ENCODE measurements at regions not wholly inside any gene's neighbourhood (a gene's known extent, or its start where the extent isn't known, plus 50 kb on each side); places are given as distances from the start of the nearest gene placed in this dataset.

GRCh38 chr12:42767326-42767954 is 177.9 kb upstream of the PRICKLE1 start:
- FAIRE-seq, result no peak
- no peak for DNase-seq (ENCODE audit: low spot score)

- no peak for FAIRE-seq
- DNase-seq (ENCODE audit: low spot score), result no peak
Observed at GRCh38 chr12:42766754-42767153, 177.2 kb upstream of the PRICKLE1 start.

GRCh38 chr12:42766026-42766425 is 176.5 kb upstream of the PRICKLE1 start:
- DNase-seq (ENCODE audit: low spot score), result no peak
- no peak for FAIRE-seq

DNA sequence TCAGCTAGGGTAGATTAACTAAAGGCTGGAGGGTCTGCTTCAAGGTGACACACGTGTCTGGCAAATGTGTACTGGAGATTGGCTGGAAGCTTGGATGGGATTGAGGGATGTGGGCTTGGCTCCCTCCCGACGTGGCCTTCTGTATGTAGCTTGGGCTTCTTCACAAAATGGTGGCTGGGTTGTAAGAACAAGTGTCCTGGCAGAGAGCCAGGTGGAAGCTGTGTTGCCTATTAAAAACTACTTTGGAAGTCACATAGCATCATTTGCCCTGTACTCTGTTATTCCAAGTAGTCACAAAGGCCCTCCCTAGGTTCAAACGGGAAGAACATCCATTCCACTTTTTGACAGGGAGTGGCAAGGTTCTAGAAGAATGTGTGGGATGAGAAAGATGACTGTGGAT is 174.1 kb upstream of the PRICKLE1 start:
- DNase-seq (ENCODE audit: low spot score), result no peak
- FAIRE-seq, result no peak

- DNase-seq (ENCODE audit: low spot score) (no peak), FAIRE-seq (no peak)
Observed at GRCh38 chr12:42762395-42762925, 172.9 kb upstream of the PRICKLE1 start.

DNA sequence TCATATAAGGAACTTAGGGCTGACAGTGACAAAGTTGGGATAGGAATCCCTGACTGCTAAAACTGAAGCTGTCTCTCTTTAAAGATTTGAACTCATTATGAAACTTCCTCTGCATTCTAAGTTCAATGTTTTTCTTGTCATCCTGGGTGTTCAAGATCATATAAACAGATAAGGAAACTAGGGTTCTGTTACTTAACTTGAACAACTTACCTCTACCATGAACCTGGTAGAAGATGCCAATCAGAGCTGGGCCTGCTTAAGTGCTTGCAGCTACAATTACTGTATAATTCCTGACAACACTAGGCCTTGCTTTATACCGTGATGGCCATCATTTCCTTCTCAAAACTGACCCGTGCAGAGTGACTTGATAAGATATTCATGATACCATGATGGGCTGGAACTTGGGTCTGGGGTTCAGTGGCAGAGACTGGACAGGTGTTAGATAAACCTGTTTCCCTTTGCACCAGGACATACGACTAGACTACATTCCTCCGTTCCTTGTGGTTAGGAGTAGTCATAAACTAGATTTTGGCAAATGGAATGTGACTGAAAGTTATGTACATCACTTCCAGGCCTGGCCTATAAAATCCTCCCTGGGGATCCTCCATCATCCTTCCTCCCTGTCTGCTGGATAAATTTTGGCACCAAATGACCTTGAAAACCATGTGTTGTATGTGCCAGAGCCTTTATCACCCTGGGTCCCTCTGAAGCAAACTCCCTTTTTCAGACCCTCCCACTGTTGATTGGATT is 172.2 kb upstream of the PRICKLE1 start:
- DNase-seq (ENCODE audit: low spot score) (no peak), FAIRE-seq (no peak)

- DNase-seq (ENCODE audit: low spot score), result no peak
- FAIRE-seq, result no peak
Observed at GRCh38 chr12:42761086-42761485, 171.5 kb upstream of the PRICKLE1 start.

DNA sequence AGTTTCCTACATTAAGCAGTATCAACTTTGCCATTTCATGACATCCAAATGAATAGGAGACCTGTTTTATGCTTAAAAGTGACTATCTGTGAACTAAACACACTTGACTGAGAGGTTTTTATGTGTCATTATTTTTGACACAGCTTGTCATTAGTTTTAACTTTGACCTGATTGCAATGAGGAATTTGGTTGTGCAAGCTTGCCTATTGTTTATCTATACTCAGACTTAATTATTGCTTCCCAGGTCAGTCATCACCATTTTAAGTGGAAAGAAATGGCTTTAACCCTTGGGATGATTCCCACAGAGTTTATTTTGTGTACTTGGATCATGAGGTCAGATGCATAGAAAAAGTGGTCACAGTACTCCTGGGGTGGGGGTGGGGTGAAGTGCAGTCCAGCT is 171.0 kb upstream of the PRICKLE1 start:
- DNase-seq (ENCODE audit: low spot score) (no peak), FAIRE-seq (no peak)

DNA sequence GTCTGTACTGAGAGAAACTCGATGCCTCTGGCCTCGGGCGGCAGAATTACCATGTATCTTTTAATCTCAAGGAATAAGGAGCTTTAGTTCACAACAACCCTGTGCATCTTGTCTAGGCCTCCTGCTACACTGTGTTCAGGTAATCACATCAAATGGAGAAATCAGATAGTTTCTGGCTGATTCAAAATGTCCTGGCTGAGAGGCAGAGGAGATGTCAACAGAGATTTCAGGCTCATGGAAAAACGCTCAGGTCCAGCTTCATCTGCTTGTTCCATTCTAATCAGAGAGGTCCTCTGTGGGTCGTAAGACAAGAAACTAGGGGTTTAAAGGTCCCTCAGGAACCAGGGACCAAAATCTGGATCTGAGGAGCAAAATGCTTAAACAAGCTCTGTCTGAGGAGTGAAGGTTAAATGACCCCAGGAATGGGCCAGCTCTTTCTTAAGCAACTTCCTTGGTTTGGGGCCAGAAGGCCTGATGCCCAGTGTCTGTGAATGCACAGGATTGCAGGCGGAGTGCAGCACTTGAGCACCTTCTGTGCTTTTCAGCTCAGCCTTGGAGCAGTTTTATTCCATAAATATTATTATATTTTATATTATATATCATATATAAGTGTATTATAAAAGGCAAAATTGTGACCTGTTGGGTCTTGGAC is 170.2 kb upstream of the PRICKLE1 start:
- no peak for FAIRE-seq
- no peak for DNase-seq (ENCODE audit: low spot score)

DNA sequence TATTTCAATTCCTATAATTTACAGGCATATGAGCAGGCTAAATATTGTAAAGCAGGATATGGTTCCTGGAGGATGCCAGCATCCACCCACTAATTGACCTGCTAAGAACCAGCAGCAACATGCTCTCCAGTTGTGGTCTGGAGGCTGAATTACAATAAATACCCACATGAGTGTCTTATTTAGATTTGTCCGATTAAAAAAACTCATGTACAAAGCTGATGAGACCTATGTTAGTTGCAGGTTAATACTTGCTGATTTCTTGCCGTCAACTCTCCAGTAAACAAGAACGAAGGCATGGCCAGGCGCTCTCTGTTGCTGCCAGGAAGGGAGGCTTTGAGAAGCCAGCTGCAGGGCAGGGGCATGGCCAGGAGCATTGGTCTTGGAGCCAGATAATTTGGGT is 169.3 kb upstream of the PRICKLE1 start:
- no peak for FAIRE-seq
- no peak for DNase-seq (ENCODE audit: low spot score)

- FAIRE-seq (no peak), DNase-seq (ENCODE audit: low spot score) (no peak)
Observed at GRCh38 chr12:42757624-42758119, 168.1 kb upstream of the PRICKLE1 start.

DNA sequence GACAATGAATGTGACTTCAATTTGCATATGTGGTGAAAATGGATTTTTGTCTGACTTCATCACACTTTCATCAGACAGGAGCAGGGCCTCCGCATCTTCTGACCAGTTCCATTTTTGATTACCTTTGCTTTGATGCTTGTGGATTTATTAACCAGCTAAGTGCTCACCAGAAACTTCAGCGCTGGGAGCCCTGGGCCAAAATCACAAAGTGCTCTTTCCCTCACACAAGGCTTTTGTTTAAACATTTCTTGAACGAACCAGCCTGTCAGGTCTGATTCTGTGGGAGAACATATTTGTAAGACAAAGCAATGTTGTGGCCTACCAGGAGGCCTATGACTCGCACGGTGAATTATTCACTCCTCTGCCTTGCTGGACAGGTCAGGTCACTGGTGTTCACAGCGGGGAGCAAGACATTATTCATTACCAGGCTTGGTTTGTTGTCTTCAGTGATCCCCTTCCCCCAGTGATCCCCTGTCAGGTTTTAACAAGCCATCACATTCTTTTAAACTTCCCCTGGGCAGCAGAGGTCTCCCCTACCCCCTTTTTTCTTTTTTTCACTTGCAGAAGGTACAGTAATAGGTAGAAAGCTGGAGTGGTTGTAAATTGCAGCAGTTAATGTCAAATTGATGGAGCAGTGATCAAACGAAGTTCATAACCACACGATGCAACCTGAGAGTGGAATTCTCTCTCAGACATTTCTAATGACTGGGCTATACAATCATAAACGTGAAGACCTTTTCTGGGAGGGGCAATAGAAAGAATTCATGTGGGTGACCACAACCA is 167.5 kb upstream of the PRICKLE1 start:
- peak; percentile 99 for DNase-seq (ENCODE audit: low spot score)
- FAIRE-seq, result peak; percentile 98

- FAIRE-seq (no peak), DNase-seq (ENCODE audit: low spot score) (no peak)
Observed at GRCh38 chr12:42750356-42750755, 160.8 kb upstream of the PRICKLE1 start.

- DNase-seq (ENCODE audit: low spot score), result no peak
- FAIRE-seq, result no peak
Observed at GRCh38 chr12:42749239-42749638, 159.7 kb upstream of the PRICKLE1 start.

GRCh38 chr12:42744539-42745182 is 155.1 kb upstream of the PRICKLE1 start:
- no peak for FAIRE-seq
- no peak for DNase-seq (ENCODE audit: low spot score)

DNA sequence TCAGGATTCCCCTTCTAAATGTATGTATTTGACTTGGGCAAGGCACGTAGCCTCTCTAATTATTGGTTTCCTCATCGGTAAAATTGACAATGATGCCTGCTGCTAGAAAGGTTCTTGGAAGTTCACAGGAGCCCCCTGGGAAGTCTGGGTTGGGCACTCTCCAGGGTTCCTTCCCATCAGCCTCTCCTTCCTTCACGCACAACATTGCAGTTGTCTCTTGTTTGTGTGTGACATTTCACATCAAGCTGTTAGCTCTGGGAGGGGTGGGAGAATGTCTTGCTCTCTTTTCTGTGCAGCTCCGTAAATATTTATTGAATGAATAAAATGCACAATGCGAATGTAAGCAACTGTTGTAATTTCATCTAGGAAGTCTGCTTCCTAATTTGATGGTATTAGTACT is 153.2 kb upstream of the PRICKLE1 start:
- DNase-seq (ENCODE audit: low spot score), result no peak

GRCh38 chr12:42741771-42742510 is 152.4 kb upstream of the PRICKLE1 start:
- DNase-seq (ENCODE audit: low spot score) (peak; percentile 54), FAIRE-seq (peak; percentile 87)

More for the DNA sequence above, 153.2 kb upstream of the PRICKLE1 start:
- no peak for FAIRE-seq

- no peak for DNase-seq (ENCODE audit: low spot score)
- no peak for FAIRE-seq
Observed at GRCh38 chr12:42741091-42741490, 151.5 kb upstream of the PRICKLE1 start.

DNA sequence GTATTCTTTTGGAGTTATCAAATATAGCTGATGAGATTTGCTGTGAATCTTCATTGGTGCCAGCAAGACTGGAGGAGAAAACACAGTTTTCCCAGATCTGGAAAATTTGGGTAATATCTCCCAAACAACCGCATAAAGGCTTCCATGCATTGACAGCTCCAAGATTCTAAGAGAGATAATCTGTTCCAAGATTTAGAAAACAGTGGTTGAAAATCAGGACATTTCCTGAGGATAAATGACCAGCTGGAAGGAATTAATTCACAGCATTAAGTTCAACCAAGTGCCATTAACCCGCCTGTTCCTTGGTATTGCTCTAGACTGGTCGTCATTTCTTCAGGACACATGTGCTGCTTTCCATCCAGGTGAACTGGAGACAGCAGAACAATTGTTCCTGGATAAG is 147.9 kb upstream of the PRICKLE1 start:
- DNase-seq (ENCODE audit: low spot score), result no peak
- no peak for FAIRE-seq

DNA sequence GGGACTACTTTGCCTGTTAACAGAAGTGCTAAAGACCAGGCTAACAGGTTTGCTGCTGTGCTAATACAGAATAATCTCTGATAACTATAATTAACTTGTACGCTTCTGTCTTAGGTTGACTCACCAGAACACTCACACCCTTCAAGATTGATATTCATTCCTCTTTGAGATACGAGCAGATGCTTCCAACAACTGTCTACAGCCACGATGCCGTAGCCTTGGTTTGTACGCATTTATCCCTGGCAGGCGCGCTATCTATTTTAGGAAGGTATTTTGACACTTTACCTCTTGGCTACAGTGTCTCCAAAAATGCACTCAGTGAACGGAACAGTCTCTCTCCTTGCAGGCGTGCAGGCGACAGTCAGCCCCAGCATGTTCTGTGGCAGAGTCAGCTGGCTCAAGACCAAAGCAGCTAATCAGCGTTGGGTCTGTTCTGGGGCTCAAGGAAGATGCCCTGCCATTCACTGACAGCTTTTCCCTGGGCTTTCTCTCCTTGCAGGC is 146.4 kb upstream of the PRICKLE1 start:
- DNase-seq (ENCODE audit: low spot score) (no peak), FAIRE-seq (no peak)

Measured in RCC 7860 (cell line).